Dedifferentiated amniotic fluid mesenchymal stem cell (primary cell): ENCODE measurements at regions not wholly inside any gene's neighbourhood (a gene's known extent, or its start where the extent isn't known, plus 50 kb on each side); places are given as distances from the start of the nearest gene placed in this dataset.

ENCODE experiments used
- DNase-seq: peaks from one replicate; pipeline ENCODE4 v3.0.0-alpha.2; 2016; ENCODE audit errors: extremely low spot score

- no peak for DNase-seq
Observed at GRCh38 chr15:87805117-87805820, 451.3 kb downstream of the NTRK3 start.

DNA sequence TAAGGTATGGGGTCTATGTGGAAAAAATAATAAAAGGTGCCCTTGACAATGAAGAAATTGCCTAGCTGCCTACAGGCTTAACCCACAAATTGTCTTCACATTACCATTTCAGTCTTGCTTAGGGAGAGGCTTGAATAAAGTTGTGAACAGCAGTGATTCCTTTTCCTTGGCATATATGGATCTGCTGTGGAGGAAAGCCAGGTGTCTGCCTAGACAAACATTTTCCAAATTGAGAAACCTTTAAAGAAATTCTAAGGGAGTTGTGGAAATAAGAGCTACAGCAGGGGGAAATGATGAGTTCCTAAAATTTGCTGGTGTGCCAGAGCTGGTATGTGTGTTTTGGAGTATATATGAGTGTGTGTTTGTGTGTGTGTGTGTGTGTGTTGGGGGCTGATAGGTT, 452.1 kb downstream of the NTRK3 start:
- DNase-seq = no peak

GRCh38 chr15:87799838-87800237, 456.7 kb downstream of the NTRK3 start:
- DNase-seq = no peak

- no peak for DNase-seq
Observed at GRCh38 chr15:87799428-87799827, 457.1 kb downstream of the NTRK3 start.

- DNase-seq = no peak
Observed at GRCh38 chr15:87793725-87794124, 462.8 kb downstream of the NTRK3 start.

GRCh38 chr15:87792250-87793040, 464.1 kb downstream of the NTRK3 start:
- DNase-seq = no peak

DNA sequence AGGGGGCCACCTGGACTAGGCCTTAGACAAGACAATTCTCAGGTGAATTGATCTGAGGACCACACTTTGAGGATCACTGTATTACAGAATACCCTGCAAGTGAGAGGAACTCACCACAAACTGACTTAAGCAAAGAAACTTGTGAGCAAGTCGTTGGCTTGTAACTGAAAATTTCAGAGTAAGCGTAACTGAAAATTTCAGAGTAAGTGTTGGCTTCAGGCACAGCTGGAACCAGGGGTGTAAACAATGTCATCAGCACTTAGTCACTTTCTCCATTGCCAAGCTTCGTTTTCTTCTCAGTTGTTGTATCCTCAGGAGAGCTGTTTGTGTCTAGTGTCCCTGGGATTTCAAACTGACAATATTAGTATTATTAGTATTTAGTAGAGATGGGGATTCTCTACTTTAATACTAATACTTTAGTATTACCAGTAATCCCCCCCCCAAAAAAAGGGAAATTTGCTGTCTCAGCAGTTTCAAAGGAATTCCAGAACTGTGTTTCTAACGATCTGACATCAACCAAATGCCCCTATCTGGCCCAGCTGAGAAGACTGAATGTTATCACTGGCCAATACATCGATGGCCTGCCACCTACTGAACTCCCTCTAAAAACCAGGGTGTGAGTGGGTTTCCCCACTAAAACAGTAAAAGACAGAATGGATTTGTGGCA, 474.4 kb downstream of the NTRK3 start:
- no peak for DNase-seq

DNA sequence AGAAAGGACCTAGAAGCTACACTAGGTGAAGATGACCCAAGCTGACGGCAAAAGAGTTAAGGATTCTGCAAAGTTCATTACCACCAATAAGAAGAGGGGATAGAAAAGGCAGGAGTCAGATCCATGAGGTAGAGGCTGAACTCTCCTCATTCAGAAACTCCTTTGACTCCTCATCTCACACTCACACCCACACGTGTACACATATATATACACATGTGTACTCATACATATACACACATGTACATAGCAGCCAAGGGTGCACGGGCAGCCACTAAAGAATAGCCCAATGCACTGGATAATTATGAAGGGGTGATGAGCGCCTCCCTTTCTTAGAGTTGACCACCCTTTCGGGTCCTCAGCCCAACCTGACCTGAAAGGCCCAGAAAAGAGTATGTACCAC, 476.8 kb downstream of the NTRK3 start:
- DNase-seq = no peak

DNA sequence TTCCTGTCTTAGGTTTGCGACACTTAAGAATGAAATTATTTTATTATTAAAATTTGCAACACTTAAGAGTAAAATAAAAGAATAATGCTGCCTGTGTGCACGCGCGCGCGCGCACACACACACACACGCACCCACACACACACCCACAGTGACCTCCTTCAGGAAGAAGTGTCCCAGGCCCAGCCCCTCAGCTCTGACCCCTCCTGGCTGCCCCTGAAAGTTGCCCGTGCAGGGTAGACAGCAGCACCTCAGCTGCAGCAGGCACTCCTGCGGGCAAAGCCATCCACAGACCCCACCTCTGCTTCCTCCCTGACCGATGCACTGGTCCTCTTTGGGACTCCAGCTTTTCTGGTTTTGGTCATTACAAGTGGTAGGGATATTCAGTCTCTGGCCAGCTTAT, 478.2 kb downstream of the NTRK3 start:
- DNase-seq = no peak

DNA sequence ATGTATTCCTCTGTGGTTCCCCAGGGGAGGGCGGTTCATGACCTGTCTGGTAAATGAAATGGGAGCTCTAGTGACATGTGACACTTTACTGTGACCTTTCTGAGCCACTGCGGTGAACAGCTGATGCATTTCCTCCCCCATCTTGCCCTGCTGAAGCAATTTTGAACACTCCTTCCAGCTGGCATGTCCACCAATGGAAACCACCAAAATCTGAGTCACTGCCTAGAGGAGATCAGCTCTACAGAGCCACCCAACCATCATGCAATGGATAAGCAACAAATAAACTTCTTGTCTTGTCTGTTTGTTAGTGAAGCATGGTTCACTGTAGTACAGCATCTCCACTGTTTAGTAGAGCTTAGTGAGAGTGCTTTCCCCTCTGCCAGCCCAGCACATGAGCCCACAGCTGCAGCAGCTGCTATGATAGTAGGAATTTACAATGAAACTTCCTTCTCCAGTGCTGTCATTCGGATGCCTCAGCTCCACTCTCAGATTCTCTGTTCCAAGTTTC, 479.4 kb downstream of the NTRK3 start:
- peak; percentile 50 for DNase-seq

DNA sequence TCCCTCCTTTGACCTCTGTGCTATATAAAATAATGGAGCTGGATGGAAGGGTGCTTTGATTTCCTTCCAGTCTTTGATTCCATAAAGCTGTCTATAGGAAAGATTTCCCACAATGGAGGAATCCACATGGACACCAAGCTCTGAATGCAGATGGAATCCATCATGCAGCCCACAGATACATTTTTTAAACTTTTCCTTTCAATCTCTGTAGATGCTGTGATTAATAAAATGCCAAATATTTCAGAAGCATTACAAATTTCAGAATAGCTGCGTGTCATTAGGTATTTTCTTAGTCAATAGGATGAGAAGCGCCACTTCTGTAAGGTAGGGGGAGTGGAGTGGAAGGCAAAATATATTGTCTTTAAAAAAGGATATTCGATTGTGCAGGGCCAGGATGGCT, 489.0 kb downstream of the NTRK3 start:
- DNase-seq = no peak

DNA sequence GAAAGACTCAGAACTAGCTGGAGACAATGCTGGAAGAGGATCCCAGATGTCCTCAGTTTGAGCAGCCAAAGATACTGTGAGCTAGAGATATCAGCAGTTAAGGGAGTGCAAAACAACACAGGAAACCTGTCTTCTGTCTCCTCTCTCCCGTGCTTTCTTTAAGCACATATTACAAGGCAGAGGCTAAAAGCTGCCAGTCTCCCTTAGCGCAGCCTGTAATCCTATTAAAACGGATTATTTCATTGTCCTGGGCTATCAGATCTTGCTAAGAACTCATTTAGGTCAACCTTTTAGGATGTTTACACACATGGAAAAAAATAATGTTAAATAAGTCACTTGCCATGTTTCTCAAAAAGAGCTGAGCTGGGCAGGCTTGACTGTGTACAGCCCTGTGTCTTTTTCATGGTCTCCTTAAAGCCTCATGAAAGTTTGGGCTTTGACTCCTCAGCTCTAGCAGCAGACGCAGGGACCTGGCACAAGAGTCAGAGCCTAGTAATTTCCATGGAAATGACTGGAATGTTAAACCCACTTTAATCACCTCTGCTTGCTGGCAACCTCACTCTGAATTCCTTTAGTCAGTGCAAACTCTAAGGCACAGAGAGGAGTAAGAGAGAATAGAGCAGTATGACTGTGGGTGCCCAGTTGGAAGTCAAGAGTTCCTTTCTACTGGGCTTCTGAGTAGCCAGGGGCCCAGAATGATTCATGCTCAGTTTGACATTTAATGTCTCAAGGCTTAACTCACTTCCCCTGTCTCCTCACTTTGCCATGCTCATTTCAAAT, 491.9 kb downstream of the NTRK3 start:
- DNase-seq = peak; percentile 68

DNA sequence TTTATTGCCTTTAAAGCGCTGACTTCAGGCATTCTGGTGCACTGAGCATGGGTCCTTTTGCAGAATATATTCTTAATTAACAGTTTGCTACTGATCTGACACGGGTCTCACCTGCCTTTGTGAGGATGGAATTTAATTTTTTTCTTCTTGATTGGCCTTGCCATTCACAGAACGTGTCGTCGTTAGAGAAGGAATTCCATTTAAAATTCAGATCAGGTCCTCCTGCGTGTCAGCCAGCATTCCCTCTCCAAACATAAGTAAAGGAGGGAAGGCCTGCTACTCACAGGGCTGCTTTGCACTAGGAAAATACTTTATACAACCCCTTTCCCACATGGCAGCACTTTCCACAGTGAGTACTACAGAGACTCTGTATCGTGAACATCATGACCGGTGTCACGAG, 492.7 kb downstream of the NTRK3 start:
- no peak for DNase-seq

- no peak for DNase-seq
Observed at GRCh38 chr15:87761736-87762509, 494.6 kb downstream of the NTRK3 start.

GRCh38 chr15:87760547-87761314, 495.8 kb downstream of the NTRK3 start:
- no peak for DNase-seq

GRCh38 chr15:87758794-87759418, 497.6 kb downstream of the NTRK3 start:
- DNase-seq = no peak

- no peak for DNase-seq
Observed at GRCh38 chr15:87757084-87757483, 499.5 kb downstream of the NTRK3 start.

GRCh38 chr15:87756072-87756471, 500.5 kb downstream of the NTRK3 start:
- DNase-seq = no peak

- DNase-seq = no peak
Observed at GRCh38 chr15:87755226-87755625, 501.3 kb downstream of the NTRK3 start.

DNA sequence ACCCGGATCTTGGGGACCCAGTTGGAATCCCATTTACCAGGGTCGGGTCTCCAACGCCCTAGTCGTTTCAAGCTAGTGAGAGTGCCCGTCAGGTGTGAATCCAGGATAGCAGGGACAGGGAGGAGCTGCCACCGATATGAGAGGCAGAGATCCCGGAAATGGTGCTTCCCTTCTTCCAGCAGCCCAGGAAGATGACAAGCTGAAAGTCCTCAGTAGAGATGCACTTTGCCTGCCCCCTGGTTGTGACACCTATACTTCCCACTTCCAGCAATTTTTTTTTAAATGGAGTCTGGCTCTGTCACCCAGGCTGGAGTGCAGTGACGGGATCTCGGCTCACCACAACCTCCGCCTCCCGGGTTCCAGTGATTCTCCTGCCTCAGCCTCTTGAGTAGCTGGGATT, 503.0 kb downstream of the NTRK3 start:
- no peak for DNase-seq
